ENCODE measurements at regions not wholly inside any gene's neighbourhood (a gene's known extent, or its start where the extent isn't known, plus 50 kb on each side); places are given as distances from the start of the nearest gene placed in this dataset.

- Histone ChIP-seq H3K4me2 (ENCODE audit: insufficient read depth, low read length) (no peak overlapping the region), H3K9me1 (ENCODE audit: control insufficient read depth, insufficient read depth, low read length) (no peaks in the 10 kb centered on the region), H3K4me3 (no peak overlapping the region), H4K20me1 (replicated peaks; ENCODE audit: control insufficient read depth, insufficient read depth, low read length) (no peaks in the 10 kb centered on the region), H3K4me1 (replicated peaks in 1 of 2; ENCODE audit: control insufficient read depth in 2 of 2, insufficient read depth in 2 of 2, low read length in 2 of 2) (no peaks in the 10 kb centered on the region), H3K27ac (ENCODE audit: extremely low read depth, low read depth, low read length) (no peak overlapping the region), H3K9me3 (replicated peaks; ENCODE audit: control insufficient read depth, insufficient read depth, low read depth, low read length) (no peaks in the 10 kb centered on the region), H3K79me2 (ENCODE audit: control insufficient read depth, insufficient read depth, low read length) (no peaks in the 10 kb centered on the region), H3K27me3 (ENCODE audit: control insufficient read depth in 2 of 2, insufficient read depth in 2 of 2, low read length in 2 of 2) (no peaks in the 10 kb centered on the region), H3K36me3 (ENCODE audit: control insufficient read depth, insufficient read depth, low read length) (no peaks in the 10 kb centered on the region), H2AFZ (ENCODE audit: low read depth, low read length) (no peak overlapping the region), H3K9ac (ENCODE audit: insufficient read depth in 1 of 2, low read depth in 2 of 2, low read length in 2 of 2) (no peak overlapping the region)
- DNase-seq (ENCODE audit: extremely low read depth in 1 of 4, low spot score in 3 of 4) (no peak), ATAC-seq (no peak), FAIRE-seq (no peak)
- no peak for TF ChIP-seq HMGN3 (IDR thresholded peaks at IDR 0.05; ENCODE audit: borderline replicate concordance, extremely low read depth, insufficient read length, low read depth, low read length)
- no peak for TF ChIP-seq JUN (IDR thresholded peaks at IDR 0.05; ENCODE audit: borderline replicate concordance, low read depth, low read length)
- no peak for TF ChIP-seq JUN (CRISPR knock-in tag; IDR thresholded peaks at IDR 0.05; ENCODE audit: borderline replicate concordance)
- TF ChIP-seq ZNF253 (CRISPR knock-in tag; conservative IDR thresholded peaks at IDR 0.05) = no peak
- TF ChIP-seq SAP30 (IDR thresholded peaks at IDR 0.05; ENCODE audit: borderline replicate concordance, insufficient read depth, low read depth, low read length, poor library complexity, severe bottlenecking) = no peak
- no peak for TF ChIP-seq RUNX1 (IDR thresholded peaks at IDR 0.05; ENCODE audit: low read depth)
- no peak for TF ChIP-seq NFIX (CRISPR knock-in tag; IDR thresholded peaks at IDR 0.05; ENCODE audit: low read depth)
- no peak for TF ChIP-seq BRF2 (IDR thresholded peaks at IDR 0.05; ENCODE audit: borderline replicate concordance, insufficient read depth, insufficient read length)
- no peak for TF ChIP-seq E2F6 (IDR thresholded peaks at IDR 0.05; ENCODE audit: borderline replicate concordance in 1 of 2, extremely low read depth in 1 of 2, insufficient read depth in 1 of 2, insufficient read length in 1 of 2, low read depth in 1 of 2, low read length in 1 of 2, poor library complexity in 1 of 2, severe bottlenecking in 1 of 2)
- TF ChIP-seq NCOA6 (IDR thresholded peaks at IDR 0.05) = no peak
- POLR2A ChIA-PET = no interaction called here
- in situ Hi-C loops (cut with MboI) = no loop called here
- no TSS peak for BruUV-seq (replicated peaks)
- 0% methylated on average over 1 of the region's 1 CpG for WGBS (ENCODE audit: insufficient coverage, low coverage, missing lambda C conversion rate)
- CTCF ChIA-PET (ENCODE audit: low intra/inter-chr PET ratio) = no interaction called here
- intact Hi-C loops (cut with micrococcal nuclease) = no loop called here
These were observed 537.3 kb upstream of the RPS6KA3 start for GRCh38 chrX:20803971-20804370.

All from K562 (cell line).